HepG2 (cell line): ENCODE measurements at regions not wholly inside any gene's neighbourhood (a gene's known extent, or its start where the extent isn't known, plus 50 kb on each side); places are given as distances from the start of the nearest gene placed in this dataset.
"Not testable (repeated sequence)": the region's sequence is repeated elsewhere in the genome, so short reads cannot be mapped to it uniquely, and the experiment has no call there.

Experiments
- ATAC-seq: fragments of 200-7000 bp; cut with Tn5 transposase; 3 replicates; pipeline ENCODE4 v1.9.1; 2020; ENCODE audit warnings: mild to moderate bottlenecking, moderate library complexity
- BruUV-seq: library from RNA; stranded (reverse); fragments of 400-500 nt; replicated peaks from 2 replicates; lab custom pipeline; 2021; lab: Mats Ljungman, UMichigan
- CTCF ChIA-PET: fragments of 300-600 bp; formaldehyde crosslinking; extraction: SDS; loops from one replicate; lab custom pipeline; 2021; ENCODE audit warnings: low total read pairs, inconsistent platforms, low intra/inter-chr PET ratio; lab: Yijun Ruan, JAX
- POLR2A ChIA-PET: fragments of 350-600 bp; sonication (Branson Sonifier 250); formaldehyde crosslinking; loops from one replicate; lab custom pipeline; 2020; ENCODE audit warnings: antibody characterized with exemption, inconsistent platforms; lab: Yijun Ruan, JAX
- DNase-seq: peaks from one replicate; pipeline ENCODE4 v3.0.0-alpha.2; 2015; ENCODE audit warnings: low spot score
- FAIRE-seq: peaks from 3 replicates; lab custom pipeline; 2011; peaks lifted over from hg19 to GRCh38; lab: Jason Lieb, UNC
- H2AFZ ChIP-seq: one replicate; pipeline ENCODE4 v1.6.1; 2011; ENCODE audit warnings: low read length, inconsistent platforms
- H3K27ac ChIP-seq: fragments of 300-600 bp; 3 replicates; pipeline ENCODE4 v1.8.0; 2011; ENCODE audit warnings: mixed run types, mild to moderate bottlenecking, mixed read lengths, low read length, inconsistent platforms; ENCODE audit not compliant: insufficient read depth; ENCODE audit errors: extremely low read length
- H3K27me3 ChIP-seq, 2 experiments: fragments of 200-600 bp in 1 of 2; 2 replicates in 1 of 2; 3 replicates in 1 of 2; pipeline versions ENCODE4 v1.6.0 to v1.8.0; 2011; ENCODE audit warnings: low read length in 2 of 2, mild to moderate bottlenecking in 2 of 2, moderate library complexity in 2 of 2, inconsistent platforms in 1 of 2; ENCODE audit not compliant: insufficient read depth in 2 of 2, control insufficient read depth in 1 of 2
- H3K36me3 ChIP-seq, 2 experiments: fragments of 200-600 bp in 1 of 2; replicated peaks in 1 of 2; 2 replicates in 1 of 2; 3 replicates in 1 of 2; pipeline versions ENCODE4 v1.5.1 to v1.8.0; 2011; ENCODE audit warnings: low read length in 2 of 2, inconsistent platforms in 1 of 2; ENCODE audit not compliant: insufficient read depth in 2 of 2, control insufficient read depth in 1 of 2
- H3K4me1 ChIP-seq: 2 replicates; pipeline ENCODE4 v1.5.1; 2012; ENCODE audit warnings: low read length, inconsistent platforms; ENCODE audit not compliant: insufficient read depth
- H3K4me2 ChIP-seq: 2 replicates; pipeline ENCODE4 v1.6.0; 2011; ENCODE audit warnings: low read depth, low read length, inconsistent platforms
- H3K4me3 ChIP-seq, 3 experiments: fragments of 200-600 bp in 1 of 3; sonication (generic), shearing (Covaris generic) in 1 of 3; replicated peaks in 1 of 3; 2 replicates each; pipeline ENCODE4 v1.5.1; 2011 to 2016; ENCODE audit warnings: low read length in 3 of 3, inconsistent platforms in 2 of 3, low read depth in 2 of 3, mild to moderate bottlenecking in 2 of 3, control low read depth in 1 of 3, mixed read lengths in 1 of 3; ENCODE audit not compliant: insufficient read depth in 1 of 3
- H3K79me2 ChIP-seq: one replicate; pipeline ENCODE4 v1.6.1; 2011; ENCODE audit warnings: low read length, inconsistent platforms; ENCODE audit not compliant: insufficient read depth
- H3K9ac ChIP-seq: 2 replicates; pipeline ENCODE4 v1.6.0; 2011; ENCODE audit warnings: mild to moderate bottlenecking, low read depth, low read length, inconsistent platforms; ENCODE audit not compliant: insufficient read depth
- H3K9me3 ChIP-seq: 2 replicates; pipeline ENCODE4 v1.5.1; 2012; ENCODE audit warnings: mild to moderate bottlenecking, low read length
- H4K20me1 ChIP-seq: 2 replicates; pipeline ENCODE4 v1.6.0; 2011; ENCODE audit warnings: inconsistent platforms, mild to moderate bottlenecking, low read length, moderate library complexity; ENCODE audit not compliant: insufficient read depth
- GATAD1 ChIP-seq: IDR thresholded peaks from 2 replicates; pipeline ENCODE4 v1.6.1; 2016; ENCODE audit warnings: missing genetic modification reagents, missing compliant biosample characterization
- HDAC6 ChIP-seq: fragments of 200-600 bp; sonication (generic); IDR thresholded peaks from 2 replicates; pipeline ENCODE4 v1.7.0; 2017; ENCODE audit warnings: mild to moderate bottlenecking, antibody characterized with exemption, low read length, low read depth
- KDM5A ChIP-seq: fragments of 200-600 bp; sonication (generic); IDR thresholded peaks from 2 replicates; pipeline ENCODE4 v1.7.0; 2018; ENCODE audit warnings: antibody characterized with exemption, mild to moderate bottlenecking, low read length, borderline replicate concordance
- PAXIP1 ChIP-seq: sonication (generic); formaldehyde crosslinking; conservative IDR thresholded peaks from 2 replicates; pipeline ENCODE4 v1.4.0; 2020; ENCODE audit warnings: mild to moderate bottlenecking, missing genetic modification reagents, moderate library complexity
- POLR2G ChIP-seq: fragments of 200-400 bp; formaldehyde crosslinking; IDR thresholded peaks from 2 replicates; pipeline ENCODE4 v1.6.1; 2018; ENCODE audit warnings: mild to moderate bottlenecking, low read depth, low read length, moderate library complexity
- PRMT3 ChIP-seq: sonication (generic); formaldehyde crosslinking; IDR thresholded peaks from 2 replicates; pipeline ENCODE4 v1.8.1; 2022; ENCODE audit warnings: low read depth, mild to moderate bottlenecking, moderate library complexity, missing genetic modification reagents, borderline replicate concordance
- ZFP41 ChIP-seq: sonication (generic); formaldehyde crosslinking; IDR thresholded peaks from 2 replicates; pipeline ENCODE4 v1.4.0; 2020; ENCODE audit warnings: mild to moderate bottlenecking, missing genetic modification reagents, borderline replicate concordance
- ZNF883 ChIP-seq: sonication (generic); formaldehyde crosslinking; IDR thresholded peaks from 2 replicates; pipeline ENCODE4 v1.5.1; 2020; ENCODE audit warnings: mild to moderate bottlenecking, missing genetic modification reagents; ENCODE audit errors: not compliant biosample characterization
- WGBS: methylation state at CpG from one replicate; pipeline ENCODE4 v1.1.6; 2017; ENCODE audit warnings: low lambda C conversion rate; 5-methylcytosine and 5-hydroxymethylcytosine counted together
- in situ Hi-C: cut with HindIII; loops from 2 replicates; pipeline ENCODE4 v1.10.0; 2017; ENCODE audit warnings: low pct_unique_long_range_greater_than_20kb; ENCODE audit not compliant: extremely low pct_ligation_motif_present
- intact Hi-C: fragments of 100-400 bp; cut with micrococcal nuclease; formaldehyde crosslinking; loops from one replicate; pipeline ENCODE4 v1.10.0; 2022; ENCODE audit not compliant: unreplicated experiment

GRCh38 chr16:16940351-16940750 lies 530.4 kb downstream of the XYLT1 start:
- DNase-seq (no peak), FAIRE-seq (no peak), ATAC-seq (no peak)
- no peaks in the 10 kb centered on the region for H3K79me2 ChIP-seq
- H3K9me3 ChIP-seq, result no peaks in the 10 kb centered on the region
- no peaks in the 10 kb centered on the region for H3K4me1 ChIP-seq
- no peak overlapping the region for H3K27ac ChIP-seq
- no peak overlapping the region for H3K9ac ChIP-seq
- whole genome bisulfite sequencing, result 21% methylated on average over 7 of the region's 7 CpGs
- in situ Hi-C loops, result no loop called here
- peaks cover 2 to 6% of the 10 kb centered on the region in 2 experiments; a peak in 4 of 5 replicates for H3K27me3 ChIP-seq
- no peak for TF ChIP-seq PAXIP1 (CRISPR knock-in tag)
- no peak for TF ChIP-seq ZNF883 (CRISPR knock-in tag)
- TF ChIP-seq GATAD1 (CRISPR knock-in tag), result no peak
- TF ChIP-seq HDAC6, result no peak
- no peak for TF ChIP-seq PRMT3 (CRISPR knock-in tag)
- no peak for TF ChIP-seq KDM5A
- no peak for TF ChIP-seq POLR2G
- TF ChIP-seq ZFP41 (CRISPR knock-in tag), result no peak
- H4K20me1 ChIP-seq, result no peaks in the 10 kb centered on the region
- CTCF ChIA-PET, result no interaction called here
- intact Hi-C loops, result no loop called here
- no peaks in the 10 kb centered on the region for H3K36me3 ChIP-seq
- H3K4me2 ChIP-seq, result no peak overlapping the region
- POLR2A ChIA-PET, result no interaction called here
- no TSS peak for BruUV-seq
- no peak overlapping the region for H2AFZ ChIP-seq
- no peak overlapping the region for H3K4me3 ChIP-seq

GRCh38 chr16:16942849-16943248 lies 527.9 kb downstream of the XYLT1 start:
- ATAC-seq, H4K20me1 ChIP-seq, FAIRE-seq, intact Hi-C loops, H3K36me3 ChIP-seq, BruUV-seq, in situ Hi-C loops, H3K4me2 ChIP-seq, H3K79me2 ChIP-seq, POLR2A ChIA-PET, H2AFZ ChIP-seq, H3K4me1 ChIP-seq, H3K27ac ChIP-seq, H3K9ac ChIP-seq, CTCF ChIA-PET, DNase-seq, H3K27me3 ChIP-seq, H3K9me3 ChIP-seq, H3K4me3 ChIP-seq: not testable (repeated sequence)
- 39% methylated on average over 6 of the region's 6 CpGs for WGBS
